HepG2 (cell line): ENCODE measurements at regions not wholly inside any gene's neighbourhood (a gene's known extent, or its start where the extent isn't known, plus 50 kb on each side); places are given as distances from the start of the nearest gene placed in this dataset.

Experiments
- ATAC-seq: fragments of 200-7000 bp; cut with Tn5 transposase; 3 replicates; pipeline ENCODE4 v1.9.1; 2020; ENCODE audit warnings: mild to moderate bottlenecking, moderate library complexity
- BruUV-seq: library from RNA; stranded (reverse); fragments of 400-500 nt; replicated peaks from 2 replicates; lab custom pipeline; 2021; lab: Mats Ljungman, UMichigan
- CTCF ChIA-PET: fragments of 300-600 bp; formaldehyde crosslinking; extraction: SDS; loops from one replicate; lab custom pipeline; 2021; ENCODE audit warnings: low total read pairs, inconsistent platforms, low intra/inter-chr PET ratio; lab: Yijun Ruan, JAX
- POLR2A ChIA-PET: fragments of 350-600 bp; sonication (Branson Sonifier 250); formaldehyde crosslinking; loops from one replicate; lab custom pipeline; 2020; ENCODE audit warnings: antibody characterized with exemption, inconsistent platforms; lab: Yijun Ruan, JAX
- DNase-seq: peaks from one replicate; pipeline ENCODE4 v3.0.0-alpha.2; 2015; ENCODE audit warnings: low spot score
- FAIRE-seq: peaks from 3 replicates; lab custom pipeline; 2011; peaks lifted over from hg19 to GRCh38; lab: Jason Lieb, UNC
- H2AFZ ChIP-seq: one replicate; pipeline ENCODE4 v1.6.1; 2011; ENCODE audit warnings: low read length, inconsistent platforms
- H3K27ac ChIP-seq: fragments of 300-600 bp; 3 replicates; pipeline ENCODE4 v1.8.0; 2011; ENCODE audit warnings: mixed run types, mild to moderate bottlenecking, mixed read lengths, low read length, inconsistent platforms; ENCODE audit not compliant: insufficient read depth; ENCODE audit errors: extremely low read length
- H3K27me3 ChIP-seq, 2 experiments: fragments of 200-600 bp in 1 of 2; 2 replicates in 1 of 2; 3 replicates in 1 of 2; pipeline versions ENCODE4 v1.6.0 to v1.8.0; 2011; ENCODE audit warnings: low read length in 2 of 2, mild to moderate bottlenecking in 2 of 2, moderate library complexity in 2 of 2, inconsistent platforms in 1 of 2; ENCODE audit not compliant: insufficient read depth in 2 of 2, control insufficient read depth in 1 of 2
- H3K36me3 ChIP-seq, 2 experiments: fragments of 200-600 bp in 1 of 2; replicated peaks in 1 of 2; 2 replicates in 1 of 2; 3 replicates in 1 of 2; pipeline versions ENCODE4 v1.5.1 to v1.8.0; 2011; ENCODE audit warnings: low read length in 2 of 2, inconsistent platforms in 1 of 2; ENCODE audit not compliant: insufficient read depth in 2 of 2, control insufficient read depth in 1 of 2
- H3K4me1 ChIP-seq: 2 replicates; pipeline ENCODE4 v1.5.1; 2012; ENCODE audit warnings: low read length, inconsistent platforms; ENCODE audit not compliant: insufficient read depth
- H3K4me2 ChIP-seq: 2 replicates; pipeline ENCODE4 v1.6.0; 2011; ENCODE audit warnings: low read depth, low read length, inconsistent platforms
- H3K4me3 ChIP-seq, 3 experiments: fragments of 200-600 bp in 1 of 3; sonication (generic), shearing (Covaris generic) in 1 of 3; replicated peaks in 1 of 3; 2 replicates each; pipeline ENCODE4 v1.5.1; 2011 to 2016; ENCODE audit warnings: low read length in 3 of 3, inconsistent platforms in 2 of 3, low read depth in 2 of 3, mild to moderate bottlenecking in 2 of 3, control low read depth in 1 of 3, mixed read lengths in 1 of 3; ENCODE audit not compliant: insufficient read depth in 1 of 3
- H3K79me2 ChIP-seq: one replicate; pipeline ENCODE4 v1.6.1; 2011; ENCODE audit warnings: low read length, inconsistent platforms; ENCODE audit not compliant: insufficient read depth
- H3K9ac ChIP-seq: 2 replicates; pipeline ENCODE4 v1.6.0; 2011; ENCODE audit warnings: mild to moderate bottlenecking, low read depth, low read length, inconsistent platforms; ENCODE audit not compliant: insufficient read depth
- H3K9me3 ChIP-seq: 2 replicates; pipeline ENCODE4 v1.5.1; 2012; ENCODE audit warnings: mild to moderate bottlenecking, low read length
- H4K20me1 ChIP-seq: 2 replicates; pipeline ENCODE4 v1.6.0; 2011; ENCODE audit warnings: inconsistent platforms, mild to moderate bottlenecking, low read length, moderate library complexity; ENCODE audit not compliant: insufficient read depth
- CENPT ChIP-seq: sonication (generic); formaldehyde crosslinking; IDR thresholded peaks from 2 replicates; pipeline ENCODE4 v1.8.0; 2022; ENCODE audit warnings: low read depth, mild to moderate bottlenecking, moderate library complexity, missing genetic modification reagents
- EP300 ChIP-seq, 3 experiments: sonication (generic) in 1 of 3; formaldehyde crosslinking in 1 of 3; IDR thresholded peaks; 2 replicates each; pipeline versions ENCODE4 v1.5.1 to v1.6.1; 2011 to 2020; ENCODE audit warnings: low read depth in 2 of 3, low read length in 2 of 3, borderline replicate concordance in 1 of 3, improper control_type of control experiment in 1 of 3, mild to moderate bottlenecking in 1 of 3, missing genetic modification reagents in 1 of 3, moderate library complexity in 1 of 3
- HMG20B ChIP-seq: conservative IDR thresholded peaks from 2 replicates; pipeline ENCODE4 v1.6.1; 2016; ENCODE audit warnings: missing genetic modification reagents, missing compliant biosample characterization
- KDM5B ChIP-seq: sonication (generic); formaldehyde crosslinking; IDR thresholded peaks from 2 replicates; pipeline ENCODE4 v1.4.0; 2020; ENCODE audit warnings: missing genetic modification reagents, mild to moderate bottlenecking, borderline replicate concordance
- SP4 ChIP-seq: sonication (generic); formaldehyde crosslinking; IDR thresholded peaks from 2 replicates; pipeline ENCODE4 v1.8.1; 2023; ENCODE audit warnings: mild to moderate bottlenecking, missing genetic modification reagents
- XBP1 ChIP-seq: sonication (generic); formaldehyde crosslinking; IDR thresholded peaks from 2 replicates; pipeline ENCODE4 v1.5.0; 2020; ENCODE audit warnings: missing genetic modification reagents
- ZFY ChIP-seq: sonication (generic); formaldehyde crosslinking; IDR thresholded peaks from 2 replicates; pipeline ENCODE4 v1.4.0; 2020; ENCODE audit warnings: missing genetic modification reagents
- ZNF574 ChIP-seq: sonication (generic); formaldehyde crosslinking; IDR thresholded peaks from 2 replicates; pipeline ENCODE4 v1.4.0; 2020; ENCODE audit warnings: missing genetic modification reagents
- WGBS: methylation state at CpG from one replicate; pipeline ENCODE4 v1.1.6; 2017; ENCODE audit warnings: low lambda C conversion rate; 5-methylcytosine and 5-hydroxymethylcytosine counted together
- in situ Hi-C: cut with HindIII; loops from 2 replicates; pipeline ENCODE4 v1.10.0; 2017; ENCODE audit warnings: low pct_unique_long_range_greater_than_20kb; ENCODE audit not compliant: extremely low pct_ligation_motif_present
- intact Hi-C: fragments of 100-400 bp; cut with micrococcal nuclease; formaldehyde crosslinking; loops from one replicate; pipeline ENCODE4 v1.10.0; 2022; ENCODE audit not compliant: unreplicated experiment
- TF ChIP-seq, protein P1 (sequence below), 2 experiments: fragments of 450-650 bp in 1 of 2; sonication (generic) in 1 of 2; formaldehyde crosslinking in 1 of 2; IDR thresholded peaks; 2 replicates each; pipeline versions ENCODE4 v1.6.1 to v1.8.0; 2016 to 2022; ENCODE audit warnings: antibody characterized with exemption in 1 of 2, mild to moderate bottlenecking in 1 of 2, missing genetic modification reagents in 1 of 2

DNA sequence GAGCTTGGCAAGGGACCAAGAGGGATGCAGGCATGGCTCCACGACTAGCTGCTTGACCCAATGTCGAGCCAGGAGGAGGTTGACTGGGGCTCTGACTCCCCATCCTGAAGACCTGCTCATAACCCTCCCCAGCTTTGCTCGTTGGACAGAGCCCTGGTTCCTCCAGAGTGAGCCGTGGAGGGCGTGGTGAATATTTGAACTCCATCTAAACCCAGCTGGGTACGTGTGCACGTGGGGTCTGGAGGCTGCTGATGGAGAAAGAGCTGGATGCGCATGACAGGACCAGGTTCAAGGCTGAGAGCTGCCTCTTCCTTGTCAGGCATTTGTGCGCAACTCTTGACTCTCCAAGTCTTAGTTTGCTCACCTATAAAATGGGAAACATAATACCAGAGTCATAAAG lies 282.8 kb downstream of the TLE3 start:
- POLR2A ChIA-PET, result no interaction called here
- 28% methylated on average over 6 of the region's 9 CpGs for WGBS
- no peaks in the 10 kb centered on the region for H4K20me1 ChIP-seq
- H3K9me3 ChIP-seq, result no peaks in the 10 kb centered on the region
- no peak overlapping the region for H3K9ac ChIP-seq
- H3K27ac ChIP-seq, result no peak overlapping the region
- no peak for DNase-seq
- no peak for FAIRE-seq
- peaks cover 1 to 13% of the 10 kb centered on the region in 2 experiments; a peak in 3 of 5 replicates for H3K27me3 ChIP-seq
- intact Hi-C loops (no loop called here), in situ Hi-C loops (no loop called here)
- H3K4me2 ChIP-seq, result no peak overlapping the region
- no peak overlapping the region for H2AFZ ChIP-seq
- no TSS peak for BruUV-seq
- peaks cover 10% of the 10 kb centered on the region for H3K4me1 ChIP-seq
- no peaks in the 10 kb centered on the region for H3K36me3 ChIP-seq
- no peaks in the 10 kb centered on the region for H3K79me2 ChIP-seq
- CTCF ChIA-PET, result no interaction called here
- ATAC-seq, result no peak
- no peak for TF ChIP-seq CENPT (CRISPR knock-in tag)
- TF ChIP-seq XBP1 (CRISPR knock-in tag), result no peak
- TF ChIP-seq, protein P1, sequence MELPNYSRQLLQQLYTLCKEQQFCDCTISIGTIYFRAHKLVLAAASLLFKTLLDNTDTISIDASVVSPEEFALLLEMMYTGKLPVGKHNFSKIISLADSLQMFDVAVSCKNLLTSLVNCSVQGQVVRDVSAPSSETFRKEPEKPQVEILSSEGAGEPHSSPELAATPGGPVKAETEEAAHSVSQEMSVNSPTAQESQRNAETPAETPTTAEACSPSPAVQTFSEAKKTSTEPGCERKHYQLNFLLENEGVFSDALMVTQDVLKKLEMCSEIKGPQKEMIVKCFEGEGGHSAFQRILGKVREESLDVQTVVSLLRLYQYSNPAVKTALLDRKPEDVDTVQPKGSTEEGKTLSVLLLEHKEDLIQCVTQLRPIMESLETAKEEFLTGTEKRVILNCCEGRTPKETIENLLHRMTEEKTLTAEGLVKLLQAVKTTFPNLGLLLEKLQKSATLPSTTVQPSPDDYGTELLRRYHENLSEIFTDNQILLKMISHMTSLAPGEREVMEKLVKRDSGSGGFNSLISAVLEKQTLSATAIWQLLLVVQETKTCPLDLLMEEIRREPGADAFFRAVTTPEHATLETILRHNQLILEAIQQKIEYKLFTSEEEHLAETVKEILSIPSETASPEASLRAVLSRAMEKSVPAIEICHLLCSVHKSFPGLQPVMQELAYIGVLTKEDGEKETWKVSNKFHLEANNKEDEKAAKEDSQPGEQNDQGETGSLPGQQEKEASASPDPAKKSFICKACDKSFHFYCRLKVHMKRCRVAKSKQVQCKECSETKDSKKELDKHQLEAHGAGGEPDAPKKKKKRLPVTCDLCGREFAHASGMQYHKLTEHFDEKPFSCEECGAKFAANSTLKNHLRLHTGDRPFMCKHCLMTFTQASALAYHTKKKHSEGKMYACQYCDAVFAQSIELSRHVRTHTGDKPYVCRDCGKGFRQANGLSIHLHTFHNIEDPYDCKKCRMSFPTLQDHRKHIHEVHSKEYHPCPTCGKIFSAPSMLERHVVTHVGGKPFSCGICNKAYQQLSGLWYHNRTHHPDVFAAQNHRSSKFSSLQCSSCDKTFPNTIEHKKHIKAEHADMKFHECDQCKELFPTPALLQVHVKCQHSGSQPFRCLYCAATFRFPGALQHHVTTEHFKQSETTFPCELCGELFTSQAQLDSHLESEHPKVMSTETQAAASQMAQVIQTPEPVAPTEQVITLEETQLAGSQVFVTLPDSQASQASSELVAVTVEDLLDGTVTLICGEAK (IDR thresholded peaks at IDR 0.05), result no peak
- TF ChIP-seq, protein P1 (CRISPR knock-in tag; IDR thresholded peaks at IDR 0.05), result no peak
- no peak for TF ChIP-seq KDM5B
- no peak for TF ChIP-seq EP300 (IDR thresholded peaks at IDR 0.05; ENCODE audit: low read depth in 2 of 2, low read length in 2 of 2)
- TF ChIP-seq EP300 (CRISPR knock-in tag; IDR thresholded peaks at IDR 0.05; ENCODE audit: borderline replicate concordance), result no peak
- TF ChIP-seq HMG20B (CRISPR knock-in tag), result no peak
- TF ChIP-seq ZNF574 (CRISPR knock-in tag), result no peak
- TF ChIP-seq SP4 (CRISPR knock-in tag), result no peak
- no peak for TF ChIP-seq ZFY (CRISPR knock-in tag)
- no peak overlapping the region for H3K4me3 ChIP-seq
